ENCODE measurements at regions not wholly inside any gene's neighbourhood (a gene's known extent, or its start where the extent isn't known, plus 50 kb on each side); places are given as distances from the start of the nearest gene placed in this dataset.

DNA sequence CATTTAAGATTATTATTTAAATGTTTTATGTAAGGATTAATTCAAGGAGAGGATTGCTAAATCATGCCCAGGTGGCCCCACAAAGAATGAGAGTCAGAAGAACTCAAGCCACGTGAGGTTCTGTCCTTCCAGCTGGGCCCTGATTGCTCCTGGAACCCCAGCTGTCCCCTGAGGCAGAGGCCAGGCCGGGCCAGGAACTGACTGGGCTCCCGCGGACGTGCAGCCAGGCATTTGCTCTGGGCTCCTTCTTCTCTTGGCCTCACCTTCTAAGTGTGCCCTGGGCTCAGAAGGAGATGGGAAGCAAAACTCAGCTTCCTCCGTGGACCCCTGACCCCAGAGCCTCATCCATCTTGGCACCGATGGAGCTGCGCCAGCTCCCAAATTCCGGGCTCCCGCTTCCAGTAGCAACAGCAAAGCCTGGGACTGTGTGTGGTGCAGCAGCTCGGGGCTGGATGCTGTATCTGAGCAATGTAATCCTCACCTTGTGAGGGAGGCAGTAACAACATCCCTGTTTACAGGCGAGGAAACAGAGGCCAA, 250.6 kb upstream of the PPP2R2D start (continued):
- TF ChIP-seq CHD2 (IDR thresholded peaks at IDR 0.05; ENCODE audit: borderline replicate concordance, low read depth, low read length) = no peak

- Histone ChIP-seq H3K9ac (ENCODE audit: control insufficient read depth, insufficient read depth, low read length) (no peak overlapping the region), H3K79me2 (ENCODE audit: control insufficient read depth, insufficient read depth, low read length) (no peaks in the 10 kb centered on the region), H3K9me3 (replicated peaks; ENCODE audit: control insufficient read depth, insufficient read depth, low read length) (no peaks in the 10 kb centered on the region), H3K36me3 (ENCODE audit: control insufficient read depth in 2 of 2, insufficient read depth in 2 of 2, low read length in 1 of 2) (no peaks in the 10 kb centered on the region), H3K4me1 (ENCODE audit: control insufficient read depth, insufficient read depth, low read length) (no peaks in the 10 kb centered on the region), H3K4me3 (no peak overlapping the region), H3K27ac (ENCODE audit: control insufficient read depth, insufficient read depth) (no peak overlapping the region), H4K20me1 (ENCODE audit: control insufficient read depth, insufficient read depth) (no peaks in the 10 kb centered on the region), H3K4me2 (ENCODE audit: control insufficient read depth, insufficient read depth) (no peak overlapping the region), H3K27me3 (replicated peaks in 1 of 2; ENCODE audit: control insufficient read depth in 2 of 2, insufficient read depth in 2 of 2, low read length in 1 of 2) (no peaks in the 10 kb centered on the region), H2AFZ (ENCODE audit: control insufficient read depth, low read depth, low read length) (no peak overlapping the region)
- SMC1A ChIA-PET (ENCODE audit: uncharacterized antibody, unreplicated experiment) = no interaction called here
- FAIRE-seq (no peak), ATAC-seq (no peak), DNase-seq (ENCODE audit: low read depth, low spot score) (no peak)
- 13% methylated on average over 20 of the region's 23 CpGs for WGBS (ENCODE audit: insufficient coverage, insufficient replicate concordance, low lambda C conversion rate, missing lambda C conversion rate)
- TF ChIP-seq RAD51 (IDR thresholded peaks at IDR 0.05) (no peak), SIX5 (IDR thresholded peaks at IDR 0.05; ENCODE audit: low read depth, low read length, severe bottlenecking) (no peak), BRCA1 (IDR thresholded peaks at IDR 0.05; ENCODE audit: low read depth, low read length) (no peak), SIN3A (IDR thresholded peaks at IDR 0.05; ENCODE audit: low read depth, low read length) (no peak), CHD1 (IDR thresholded peaks at IDR 0.05; ENCODE audit: low read depth, low read length) (no peak), PAX8 (IDR thresholded peaks at IDR 0.05) (no peak), MXI1 (IDR thresholded peaks at IDR 0.05; ENCODE audit: low read depth, low read length) (no peak), CBFB (IDR thresholded peaks at IDR 0.05; ENCODE audit: low read depth) (no peak), SPI1 (IDR thresholded peaks at IDR 0.05; ENCODE audit: borderline replicate concordance, insufficient read depth, low read depth, low read length) (no peak), IKZF1 (conservative IDR thresholded peaks at IDR 0.05) (no peak)
- TF ChIP-seq, protein P1, sequence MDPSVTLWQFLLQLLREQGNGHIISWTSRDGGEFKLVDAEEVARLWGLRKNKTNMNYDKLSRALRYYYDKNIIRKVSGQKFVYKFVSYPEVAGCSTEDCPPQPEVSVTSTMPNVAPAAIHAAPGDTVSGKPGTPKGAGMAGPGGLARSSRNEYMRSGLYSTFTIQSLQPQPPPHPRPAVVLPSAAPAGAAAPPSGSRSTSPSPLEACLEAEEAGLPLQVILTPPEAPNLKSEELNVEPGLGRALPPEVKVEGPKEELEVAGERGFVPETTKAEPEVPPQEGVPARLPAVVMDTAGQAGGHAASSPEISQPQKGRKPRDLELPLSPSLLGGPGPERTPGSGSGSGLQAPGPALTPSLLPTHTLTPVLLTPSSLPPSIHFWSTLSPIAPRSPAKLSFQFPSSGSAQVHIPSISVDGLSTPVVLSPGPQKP (IDR thresholded peaks at IDR 0.05; ENCODE audit: low read depth, low read length) = no peak
- POLR2A ChIA-PET = no interaction called here
- RAD21 ChIA-PET (ENCODE audit: unreplicated experiment) = no interaction called here
- in situ Hi-C loops (cut with MboI) (no loop called here), intact Hi-C loops (cut with micrococcal nuclease; ENCODE audit: unreplicated experiment) (no loop called here)
- no TSS peak for BruUV-seq (replicated peaks)
- CTCF ChIA-PET = no interaction called here
Observed at GRCh38 chr10:131650771-131651673, 249.8 kb upstream of the PPP2R2D start.
